GM19467 (cell line): ENCODE measurements at regions not wholly inside any gene's neighbourhood (a gene's known extent, or its start where the extent isn't known, plus 50 kb on each side); places are given as distances from the start of the nearest gene placed in this dataset.
"Not testable (repeated sequence)": the region's sequence is repeated elsewhere in the genome, so short reads cannot be mapped to it uniquely, and the experiment has no call there.

Source experiments
- ATAC-seq: cut with Tn5 transposase; IDR thresholded peaks from one replicate; pipeline ENCODE4 v1.9.1; 2021; ENCODE audit warnings: mild to moderate bottlenecking, moderate library complexity; ENCODE audit not compliant: unreplicated experiment

GRCh38 chr10:17538941-17539340, 78.2 kb downstream of the HACD1 start:
- no peak for ATAC-seq

- no peak for ATAC-seq
Measured at GRCh38 chr10:17537281-17537680, 79.9 kb downstream of the HACD1 start.

- ATAC-seq = no peak
Measured at GRCh38 chr10:17536221-17536620, 81.0 kb downstream of the HACD1 start.

GRCh38 chr10:17533731-17534130, 79.3 kb upstream of the ST8SIA6 start:
- no peak for ATAC-seq

GRCh38 chr10:17528306-17528862, 74.0 kb upstream of the ST8SIA6 start:
- no peak for ATAC-seq

GRCh38 chr10:17527514-17528146, 73.2 kb upstream of the ST8SIA6 start:
- no peak for ATAC-seq

- not testable (repeated sequence) for ATAC-seq
Measured at GRCh38 chr10:17526571-17526970, 72.2 kb upstream of the ST8SIA6 start.

GRCh38 chr10:17523917-17524316, 69.5 kb upstream of the ST8SIA6 start:
- no peak for ATAC-seq

GRCh38 chr10:17523246-17523753, 68.9 kb upstream of the ST8SIA6 start:
- no peak for ATAC-seq

GRCh38 chr10:17522269-17522668, 67.9 kb upstream of the ST8SIA6 start:
- ATAC-seq = not testable (repeated sequence)

- no peak for ATAC-seq
Measured at GRCh38 chr10:17519457-17519856, 65.1 kb upstream of the ST8SIA6 start.

GRCh38 chr10:17518338-17518737, 63.9 kb upstream of the ST8SIA6 start:
- no peak for ATAC-seq

GRCh38 chr10:17516376-17516775, 62.0 kb upstream of the ST8SIA6 start:
- ATAC-seq = no peak

GRCh38 chr10:17512341-17513001, 58.1 kb upstream of the ST8SIA6 start:
- no peak for ATAC-seq

GRCh38 chr10:17510242-17510908, 56.0 kb upstream of the ST8SIA6 start:
- peak; percentile 52 for ATAC-seq

GRCh38 chr10:17507538-17507937, 53.1 kb upstream of the ST8SIA6 start:
- ATAC-seq = no peak

GRCh38 chr10:17506856-17507471, 52.6 kb upstream of the ST8SIA6 start:
- no peak for ATAC-seq

- no peak for ATAC-seq
Measured at GRCh38 chr10:17506390-17506789, 52.0 kb upstream of the ST8SIA6 start.

GRCh38 chr10:17504547-17505245, 50.3 kb upstream of the ST8SIA6 start:
- ATAC-seq = no peak
